ENCODE measurements at regions not wholly inside any gene's neighbourhood (a gene's known extent, or its start where the extent isn't known, plus 50 kb on each side); places are given as distances from the start of the nearest gene placed in this dataset.
"Not testable (repeated sequence)": the region's sequence is repeated elsewhere in the genome, so short reads cannot be mapped to it uniquely, and the experiment has no call there.

- H2AFZ ChIP-seq (ENCODE audit: low read length): no peak overlapping the region
- no peak overlapping the region for H3K9ac ChIP-seq (ENCODE audit: low read length)
- H3K4me1 ChIP-seq (ENCODE audit: low read length): no peaks in the 10 kb centered on the region
- TF ChIP-seq EZH2phosphoT487 (IDR thresholded peaks at IDR 0.05; ENCODE audit: low read length) (no peak), CTCF (IDR thresholded peaks at IDR 0.05; ENCODE audit: low read length) (no peak), EZH2 (optimal IDR thresholded peaks at IDR 0.05; ENCODE audit: low read depth, low read length) (no peak)
- no peaks in the 10 kb centered on the region for H3F3A ChIP-seq (ENCODE audit: insufficient read depth, low read length)
- H3K27me3 ChIP-seq (replicated peaks; ENCODE audit: insufficient read depth, low read length): no peaks in the 10 kb centered on the region
- no peak overlapping the region for H3K4me3 ChIP-seq (ENCODE audit: low read length)
- H3K27ac ChIP-seq (ENCODE audit: low read length): no peak overlapping the region
- no peak overlapping the region for H3K4me2 ChIP-seq (ENCODE audit: low read depth, low read length)
- H3K79me2 ChIP-seq (ENCODE audit: low read length): no peaks in the 10 kb centered on the region
- DNase-seq: no peak
- H3K36me3 ChIP-seq (replicated peaks; ENCODE audit: insufficient read depth, low read length): no peaks in the 10 kb centered on the region
- H3K9me3 ChIP-seq (replicated peaks; ENCODE audit: insufficient read depth, low read length): no peaks in the 10 kb centered on the region
- H3K9me2 ChIP-seq (replicated peaks; ENCODE audit: insufficient read depth, low read length): no peaks in the 10 kb centered on the region
- H4K20me1 ChIP-seq (ENCODE audit: insufficient read depth, low read length): no peaks in the 10 kb centered on the region
These were observed 79.8 kb upstream of the PDE1A start for GRCh38 chr2:182506606-182507005.

DNA sequence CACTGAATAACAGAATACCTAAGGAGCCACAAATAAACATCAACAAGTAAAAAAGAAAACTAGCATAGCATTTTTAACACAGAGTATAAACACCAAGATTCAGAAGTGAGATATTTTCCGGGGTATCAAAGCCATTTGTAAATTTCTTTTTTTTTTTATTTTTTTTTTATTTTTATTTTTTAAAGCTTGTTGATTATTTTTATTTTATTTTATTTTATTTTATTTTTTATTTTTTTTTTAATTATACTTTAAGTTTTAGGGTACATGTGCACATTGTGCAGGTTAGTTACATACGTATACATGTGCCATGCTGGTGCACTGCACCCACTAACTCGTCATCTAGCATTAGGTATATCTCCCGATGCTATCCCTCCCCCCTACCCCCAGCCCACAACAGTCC, 81.7 kb upstream of the PDE1A start:
- H3K9ac ChIP-seq (ENCODE audit: low read length); H3K9me3 ChIP-seq (replicated peaks; ENCODE audit: insufficient read depth, low read length); H4K20me1 ChIP-seq (ENCODE audit: insufficient read depth, low read length); H3K4me3 ChIP-seq (ENCODE audit: low read length); H3K27me3 ChIP-seq (replicated peaks; ENCODE audit: insufficient read depth, low read length); H3K9me2 ChIP-seq (replicated peaks; ENCODE audit: insufficient read depth, low read length); H3K4me2 ChIP-seq (ENCODE audit: low read depth, low read length); H3K79me2 ChIP-seq (ENCODE audit: low read length); H2AFZ ChIP-seq (ENCODE audit: low read length); DNase-seq; H3K36me3 ChIP-seq (replicated peaks; ENCODE audit: insufficient read depth, low read length); H3K27ac ChIP-seq (ENCODE audit: low read length); H3F3A ChIP-seq (ENCODE audit: insufficient read depth, low read length); H3K4me1 ChIP-seq (ENCODE audit: low read length): not testable (repeated sequence)

- Histone ChIP-seq H2AFZ (ENCODE audit: low read length) (no peak overlapping the region), H3K79me2 (ENCODE audit: low read length) (no peaks in the 10 kb centered on the region), H3K27me3 (replicated peaks; ENCODE audit: insufficient read depth, low read length) (no peaks in the 10 kb centered on the region), H4K20me1 (ENCODE audit: insufficient read depth, low read length) (no peaks in the 10 kb centered on the region), H3K9me3 (replicated peaks; ENCODE audit: insufficient read depth, low read length) (no peaks in the 10 kb centered on the region), H3K36me3 (replicated peaks; ENCODE audit: insufficient read depth, low read length) (no peaks in the 10 kb centered on the region), H3K4me1 (ENCODE audit: low read length) (no peaks in the 10 kb centered on the region), H3K27ac (ENCODE audit: low read length) (no peak overlapping the region), H3K4me3 (ENCODE audit: low read length) (no peak overlapping the region), H3K4me2 (ENCODE audit: low read depth, low read length) (no peak overlapping the region), H3K9me2 (replicated peaks; ENCODE audit: insufficient read depth, low read length) (no peaks in the 10 kb centered on the region), H3K9ac (ENCODE audit: low read length) (no peak overlapping the region), H3F3A (ENCODE audit: insufficient read depth, low read length) (no peaks in the 10 kb centered on the region)
- TF ChIP-seq EZH2 (optimal IDR thresholded peaks at IDR 0.05; ENCODE audit: low read depth, low read length): no peak
- TF ChIP-seq EZH2phosphoT487 (IDR thresholded peaks at IDR 0.05; ENCODE audit: low read length): no peak
- no peak for TF ChIP-seq CTCF (IDR thresholded peaks at IDR 0.05; ENCODE audit: low read length)
- no peak for DNase-seq
These were observed 82.4 kb upstream of the PDE1A start for GRCh38 chr2:182509216-182509615.

DNA sequence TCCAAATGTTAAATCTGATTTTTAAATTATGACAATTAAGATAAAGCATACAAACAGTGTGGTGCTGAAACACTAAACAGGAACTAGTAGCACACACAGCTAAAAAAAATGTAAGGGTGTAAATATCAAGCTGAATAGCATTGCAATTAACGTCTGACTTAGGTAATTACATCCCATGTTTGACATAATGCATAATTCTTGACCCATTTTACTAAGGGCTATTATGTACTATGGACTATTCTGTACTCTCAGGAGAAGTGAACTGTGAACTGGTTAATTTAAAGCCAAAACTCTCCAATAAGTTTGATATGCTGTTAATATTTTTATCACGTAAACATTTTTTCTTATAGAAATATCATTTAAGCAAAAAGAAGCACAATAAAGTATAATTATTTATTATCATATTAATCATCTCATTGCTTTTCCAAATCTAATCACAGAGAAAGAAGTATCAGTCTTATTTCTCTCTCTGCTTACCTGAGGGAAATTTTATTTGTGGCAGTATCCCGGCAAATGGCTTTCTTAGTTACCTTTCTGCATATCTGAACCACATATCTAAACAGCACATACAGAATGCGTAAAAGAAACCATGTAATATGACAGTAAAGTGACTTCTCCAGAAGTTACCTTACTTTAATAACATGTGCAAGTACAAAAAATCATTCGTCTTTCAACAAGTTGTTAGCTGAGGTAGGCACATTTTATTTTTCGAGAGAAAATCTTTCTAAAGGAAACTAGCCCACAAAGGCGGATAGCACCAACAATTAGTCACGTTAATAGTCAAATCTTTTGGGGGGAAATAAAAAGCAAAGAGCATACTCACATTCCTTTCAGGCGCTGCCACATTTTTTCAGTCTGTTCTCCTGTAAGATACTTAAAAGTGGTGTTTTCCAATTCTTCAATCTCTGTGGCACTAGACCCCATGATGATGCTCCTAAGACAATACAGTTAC, 94.9 kb upstream of the PDE1A start:
- H3K36me3 ChIP-seq (replicated peaks; ENCODE audit: insufficient read depth, low read length): no peaks in the 10 kb centered on the region
- H3K9ac ChIP-seq (ENCODE audit: low read length): no peak overlapping the region
- H3K9me2 ChIP-seq (replicated peaks; ENCODE audit: insufficient read depth, low read length): no peaks in the 10 kb centered on the region
- no peaks in the 10 kb centered on the region for H3K79me2 ChIP-seq (ENCODE audit: low read length)
- H3F3A ChIP-seq (ENCODE audit: insufficient read depth, low read length): no peaks in the 10 kb centered on the region
- H3K27ac ChIP-seq (ENCODE audit: low read length): no peak overlapping the region
- H4K20me1 ChIP-seq (ENCODE audit: insufficient read depth, low read length): no peaks in the 10 kb centered on the region
- no peak for TF ChIP-seq CTCF (IDR thresholded peaks at IDR 0.05; ENCODE audit: low read length)
- TF ChIP-seq EZH2 (optimal IDR thresholded peaks at IDR 0.05; ENCODE audit: low read depth, low read length): no peak
- no peak for TF ChIP-seq EZH2phosphoT487 (IDR thresholded peaks at IDR 0.05; ENCODE audit: low read length)
- no peak for DNase-seq
- H3K4me1 ChIP-seq (ENCODE audit: low read length): no peaks in the 10 kb centered on the region
- H3K27me3 ChIP-seq (replicated peaks; ENCODE audit: insufficient read depth, low read length): no peaks in the 10 kb centered on the region
- no peaks in the 10 kb centered on the region for H3K9me3 ChIP-seq (replicated peaks; ENCODE audit: insufficient read depth, low read length)
- no peak overlapping the region for H3K4me2 ChIP-seq (ENCODE audit: low read depth, low read length)
- no peak overlapping the region for H3K4me3 ChIP-seq (ENCODE audit: low read length)
- H2AFZ ChIP-seq (ENCODE audit: low read length): no peak overlapping the region

All from MM.1S (cell line).